HepG2 (cell line): ENCODE measurements at regions not wholly inside any gene's neighbourhood (a gene's known extent, or its start where the extent isn't known, plus 50 kb on each side); places are given as distances from the start of the nearest gene placed in this dataset.

ENCODE experiments used
- ATAC-seq: fragments of 200-7000 bp; cut with Tn5 transposase; 3 replicates; pipeline ENCODE4 v1.9.1; 2020; ENCODE audit warnings: mild to moderate bottlenecking, moderate library complexity
- BruUV-seq: library from RNA; stranded (reverse); fragments of 400-500 nt; replicated peaks from 2 replicates; lab custom pipeline; 2021; lab: Mats Ljungman, UMichigan
- CTCF ChIA-PET: fragments of 300-600 bp; formaldehyde crosslinking; extraction: SDS; loops from one replicate; lab custom pipeline; 2021; ENCODE audit warnings: low total read pairs, inconsistent platforms, low intra/inter-chr PET ratio; lab: Yijun Ruan, JAX
- POLR2A ChIA-PET: fragments of 350-600 bp; sonication (Branson Sonifier 250); formaldehyde crosslinking; loops from one replicate; lab custom pipeline; 2020; ENCODE audit warnings: antibody characterized with exemption, inconsistent platforms; lab: Yijun Ruan, JAX
- DNase-seq: peaks from one replicate; pipeline ENCODE4 v3.0.0-alpha.2; 2015; ENCODE audit warnings: low spot score
- FAIRE-seq: peaks from 3 replicates; lab custom pipeline; 2011; peaks lifted over from hg19 to GRCh38; lab: Jason Lieb, UNC
- H2AFZ ChIP-seq: one replicate; pipeline ENCODE4 v1.6.1; 2011; ENCODE audit warnings: low read length, inconsistent platforms
- H3K27ac ChIP-seq: fragments of 300-600 bp; 3 replicates; pipeline ENCODE4 v1.8.0; 2011; ENCODE audit warnings: mixed run types, mild to moderate bottlenecking, mixed read lengths, low read length, inconsistent platforms; ENCODE audit not compliant: insufficient read depth; ENCODE audit errors: extremely low read length
- H3K27me3 ChIP-seq, 2 experiments: fragments of 200-600 bp in 1 of 2; 2 replicates in 1 of 2; 3 replicates in 1 of 2; pipeline versions ENCODE4 v1.6.0 to v1.8.0; 2011; ENCODE audit warnings: low read length in 2 of 2, mild to moderate bottlenecking in 2 of 2, moderate library complexity in 2 of 2, inconsistent platforms in 1 of 2; ENCODE audit not compliant: insufficient read depth in 2 of 2, control insufficient read depth in 1 of 2
- H3K36me3 ChIP-seq, 2 experiments: fragments of 200-600 bp in 1 of 2; replicated peaks in 1 of 2; 2 replicates in 1 of 2; 3 replicates in 1 of 2; pipeline versions ENCODE4 v1.5.1 to v1.8.0; 2011; ENCODE audit warnings: low read length in 2 of 2, inconsistent platforms in 1 of 2; ENCODE audit not compliant: insufficient read depth in 2 of 2, control insufficient read depth in 1 of 2
- H3K4me1 ChIP-seq: 2 replicates; pipeline ENCODE4 v1.5.1; 2012; ENCODE audit warnings: low read length, inconsistent platforms; ENCODE audit not compliant: insufficient read depth
- H3K4me2 ChIP-seq: 2 replicates; pipeline ENCODE4 v1.6.0; 2011; ENCODE audit warnings: low read depth, low read length, inconsistent platforms
- H3K4me3 ChIP-seq, 3 experiments: fragments of 200-600 bp in 1 of 3; sonication (generic), shearing (Covaris generic) in 1 of 3; replicated peaks in 1 of 3; 2 replicates each; pipeline ENCODE4 v1.5.1; 2011 to 2016; ENCODE audit warnings: low read length in 3 of 3, inconsistent platforms in 2 of 3, low read depth in 2 of 3, mild to moderate bottlenecking in 2 of 3, control low read depth in 1 of 3, mixed read lengths in 1 of 3; ENCODE audit not compliant: insufficient read depth in 1 of 3
- H3K79me2 ChIP-seq: one replicate; pipeline ENCODE4 v1.6.1; 2011; ENCODE audit warnings: low read length, inconsistent platforms; ENCODE audit not compliant: insufficient read depth
- H3K9ac ChIP-seq: 2 replicates; pipeline ENCODE4 v1.6.0; 2011; ENCODE audit warnings: mild to moderate bottlenecking, low read depth, low read length, inconsistent platforms; ENCODE audit not compliant: insufficient read depth
- H3K9me3 ChIP-seq: 2 replicates; pipeline ENCODE4 v1.5.1; 2012; ENCODE audit warnings: mild to moderate bottlenecking, low read length
- H4K20me1 ChIP-seq: 2 replicates; pipeline ENCODE4 v1.6.0; 2011; ENCODE audit warnings: inconsistent platforms, mild to moderate bottlenecking, low read length, moderate library complexity; ENCODE audit not compliant: insufficient read depth
- FOXC1 ChIP-seq: sonication (generic); formaldehyde crosslinking; IDR thresholded peaks from 2 replicates; pipeline ENCODE4 v1.8.0; 2022; ENCODE audit warnings: mild to moderate bottlenecking, missing genetic modification reagents, borderline replicate concordance
- MAF1 ChIP-seq: sonication (generic); formaldehyde crosslinking; IDR thresholded peaks from 2 replicates; pipeline ENCODE4 v1.5.0; 2020; ENCODE audit warnings: missing genetic modification reagents, borderline replicate concordance
- TCF12 ChIP-seq, 2 experiments: fragments of 450-650 bp in 1 of 2; sonication (generic) in 1 of 2; formaldehyde crosslinking in 1 of 2; IDR thresholded peaks; 2 replicates each; pipeline versions ENCODE4 v1.6.1 to v1.8.0; 2017 to 2022; ENCODE audit warnings: antibody characterized with exemption in 1 of 2, mild to moderate bottlenecking in 1 of 2, missing genetic modification reagents in 1 of 2, moderate library complexity in 1 of 2
- ZBTB7B ChIP-seq: sonication (generic); formaldehyde crosslinking; IDR thresholded peaks from 2 replicates; pipeline ENCODE4 v1.4.0; 2020; ENCODE audit warnings: missing genetic modification reagents
- ZIK1 ChIP-seq: sonication (generic); formaldehyde crosslinking; IDR thresholded peaks from 2 replicates; pipeline ENCODE4 v1.5.0; 2020; ENCODE audit warnings: mild to moderate bottlenecking, low read depth, missing genetic modification reagents, borderline replicate concordance
- ZNF143 ChIP-seq: sonication (generic); formaldehyde crosslinking; IDR thresholded peaks from 2 replicates; pipeline ENCODE4 v1.4.0; 2020; ENCODE audit warnings: missing genetic modification reagents
- ZNF256 ChIP-seq: sonication (generic); formaldehyde crosslinking; conservative IDR thresholded peaks from 2 replicates; pipeline ENCODE4 v1.4.0; 2020; ENCODE audit warnings: missing genetic modification reagents
- ZNF615 ChIP-seq: sonication (generic); formaldehyde crosslinking; IDR thresholded peaks from 2 replicates; pipeline ENCODE4 v1.5.0; 2020; ENCODE audit warnings: mild to moderate bottlenecking, missing genetic modification reagents, borderline replicate concordance
- ZNF629 ChIP-seq: sonication (generic); formaldehyde crosslinking; conservative IDR thresholded peaks from 2 replicates; pipeline ENCODE4 v1.5.0; 2020; ENCODE audit warnings: missing genetic modification reagents
- WGBS: methylation state at CpG from one replicate; pipeline ENCODE4 v1.1.6; 2017; ENCODE audit warnings: low lambda C conversion rate; 5-methylcytosine and 5-hydroxymethylcytosine counted together
- in situ Hi-C: cut with HindIII; loops from 2 replicates; pipeline ENCODE4 v1.10.0; 2017; ENCODE audit warnings: low pct_unique_long_range_greater_than_20kb; ENCODE audit not compliant: extremely low pct_ligation_motif_present
- intact Hi-C: fragments of 100-400 bp; cut with micrococcal nuclease; formaldehyde crosslinking; loops from one replicate; pipeline ENCODE4 v1.10.0; 2022; ENCODE audit not compliant: unreplicated experiment
- TF ChIP-seq, protein P1 (sequence below): sonication (generic); formaldehyde crosslinking; IDR thresholded peaks from 2 replicates; pipeline ENCODE4 v1.9.0; 2022; ENCODE audit warnings: missing genetic modification reagents, mild to moderate bottlenecking, borderline replicate concordance
- TF ChIP-seq, protein P2 (sequence below): sonication (generic); formaldehyde crosslinking; IDR thresholded peaks from 2 replicates; pipeline ENCODE4 v1.9.0; 2021; ENCODE audit warnings: missing genetic modification reagents, borderline replicate concordance
- TF ChIP-seq, protein P3 (sequence below): sonication (generic); formaldehyde crosslinking; IDR thresholded peaks from 2 replicates; pipeline ENCODE4 v1.5.0; 2020; ENCODE audit warnings: mild to moderate bottlenecking, missing genetic modification reagents

DNA sequence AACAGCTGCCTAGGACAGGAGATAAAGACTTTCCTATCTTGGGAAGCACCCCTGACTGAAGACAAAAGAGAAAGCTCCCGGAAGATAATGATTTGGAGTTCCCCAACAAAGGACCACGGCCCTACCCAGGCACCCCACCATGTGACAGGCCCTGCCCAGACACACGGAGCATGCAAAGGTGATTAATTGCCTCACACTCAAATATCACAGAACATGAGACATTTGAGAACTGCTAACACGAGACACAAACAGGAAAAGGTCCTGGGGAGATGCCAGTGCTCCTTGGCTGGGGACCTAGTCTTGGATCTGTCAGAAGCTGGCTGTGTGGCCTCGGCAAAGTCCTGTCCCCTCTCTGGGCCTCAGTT lies 82.5 kb upstream of the PTPN1 start (continued):
- TF ChIP-seq, protein P1, sequence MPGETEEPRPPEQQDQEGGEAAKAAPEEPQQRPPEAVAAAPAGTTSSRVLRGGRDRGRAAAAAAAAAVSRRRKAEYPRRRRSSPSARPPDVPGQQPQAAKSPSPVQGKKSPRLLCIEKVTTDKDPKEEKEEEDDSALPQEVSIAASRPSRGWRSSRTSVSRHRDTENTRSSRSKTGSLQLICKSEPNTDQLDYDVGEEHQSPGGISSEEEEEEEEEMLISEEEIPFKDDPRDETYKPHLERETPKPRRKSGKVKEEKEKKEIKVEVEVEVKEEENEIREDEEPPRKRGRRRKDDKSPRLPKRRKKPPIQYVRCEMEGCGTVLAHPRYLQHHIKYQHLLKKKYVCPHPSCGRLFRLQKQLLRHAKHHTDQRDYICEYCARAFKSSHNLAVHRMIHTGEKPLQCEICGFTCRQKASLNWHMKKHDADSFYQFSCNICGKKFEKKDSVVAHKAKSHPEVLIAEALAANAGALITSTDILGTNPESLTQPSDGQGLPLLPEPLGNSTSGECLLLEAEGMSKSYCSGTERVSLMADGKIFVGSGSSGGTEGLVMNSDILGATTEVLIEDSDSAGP (CRISPR knock-in tag): no peak

DNA sequence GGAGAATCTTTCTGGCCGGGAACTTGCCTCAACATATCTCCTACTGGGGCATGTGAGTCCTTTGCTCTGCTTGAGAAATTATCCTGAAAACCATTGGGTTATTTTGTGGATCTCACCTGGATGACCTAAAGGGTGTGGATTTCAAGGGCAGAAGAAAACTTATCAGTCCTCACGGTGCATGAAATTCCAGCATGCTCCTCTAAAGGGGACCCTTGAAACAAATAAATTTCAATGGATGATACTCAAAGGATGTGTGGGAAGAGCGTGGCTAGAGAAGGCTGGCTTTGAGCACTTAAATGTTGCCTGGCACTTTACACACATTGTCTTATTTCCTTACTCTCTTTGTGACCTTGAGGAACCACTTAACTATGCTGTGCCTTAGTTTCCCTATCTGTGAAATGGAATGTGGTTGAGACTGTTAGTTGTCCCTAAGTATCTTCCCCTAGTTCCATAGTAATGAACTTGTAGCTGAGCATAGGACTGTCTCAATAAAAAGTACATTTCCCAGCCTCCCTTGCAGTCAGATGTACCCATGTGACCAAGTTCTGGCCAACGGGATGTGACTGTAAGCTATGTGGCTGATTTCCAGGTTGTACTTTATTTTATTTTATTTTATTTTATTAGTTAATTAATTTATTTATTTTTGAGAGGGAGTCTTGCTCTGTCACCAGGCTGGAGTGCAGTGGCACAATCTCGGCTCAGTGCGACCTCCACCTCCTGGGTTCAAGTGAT lies 81.9 kb upstream of the PTPN1 start:
- 75% methylated on average over 6 of the region's 6 CpGs for WGBS
- DNase-seq (no peak), FAIRE-seq (no peak), ATAC-seq (no peak)
- Histone ChIP-seq H3K36me3 (no peaks in the 10 kb centered on the region), H3K27ac (no peak overlapping the region), H2AFZ (peak overlapping the region; percentile 42), H3K79me2 (no peaks in the 10 kb centered on the region), H3K27me3 (no peaks in the 10 kb centered on the region; a peak in 1 of 5 replicates), H3K9me3 (no peaks in the 10 kb centered on the region), H3K9ac (no peak overlapping the region), H3K4me3 (no peak overlapping the region), H3K4me2 (0 out of 2 replicates have a peak overlapping the region, but pooled peaks have one; percentile 50), H4K20me1 (no peaks in the 10 kb centered on the region), H3K4me1 (peaks cover 84% of the 10 kb centered on the region)
- intact Hi-C loops: no loop called here
- CTCF ChIA-PET: no interaction called here
- BruUV-seq: no TSS peak
- TF ChIP-seq, protein P2, sequence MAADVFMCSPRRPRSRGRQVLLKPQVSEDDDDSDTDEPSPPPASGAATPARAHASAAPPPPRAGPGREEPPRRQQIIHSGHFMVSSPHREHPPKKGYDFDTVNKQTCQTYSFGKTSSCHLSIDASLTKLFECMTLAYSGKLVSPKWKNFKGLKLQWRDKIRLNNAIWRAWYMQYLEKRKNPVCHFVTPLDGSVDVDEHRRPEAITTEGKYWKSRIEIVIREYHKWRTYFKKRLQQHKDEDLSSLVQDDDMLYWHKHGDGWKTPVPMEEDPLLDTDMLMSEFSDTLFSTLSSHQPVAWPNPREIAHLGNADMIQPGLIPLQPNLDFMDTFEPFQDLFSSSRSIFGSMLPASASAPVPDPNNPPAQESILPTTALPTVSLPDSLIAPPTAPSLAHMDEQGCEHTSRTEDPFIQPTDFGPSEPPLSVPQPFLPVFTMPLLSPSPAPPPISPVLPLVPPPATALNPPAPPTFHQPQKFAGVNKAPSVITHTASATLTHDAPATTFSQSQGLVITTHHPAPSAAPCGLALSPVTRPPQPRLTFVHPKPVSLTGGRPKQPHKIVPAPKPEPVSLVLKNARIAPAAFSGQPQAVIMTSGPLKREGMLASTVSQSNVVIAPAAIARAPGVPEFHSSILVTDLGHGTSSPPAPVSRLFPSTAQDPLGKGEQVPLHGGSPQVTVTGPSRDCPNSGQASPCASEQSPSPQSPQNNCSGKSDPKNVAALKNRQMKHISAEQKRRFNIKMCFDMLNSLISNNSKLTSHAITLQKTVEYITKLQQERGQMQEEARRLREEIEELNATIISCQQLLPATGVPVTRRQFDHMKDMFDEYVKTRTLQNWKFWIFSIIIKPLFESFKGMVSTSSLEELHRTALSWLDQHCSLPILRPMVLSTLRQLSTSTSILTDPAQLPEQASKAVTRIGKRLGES (CRISPR knock-in tag): no peak
- TF ChIP-seq FOXC1 (CRISPR knock-in tag) (no peak), ZBTB7B (CRISPR knock-in tag) (no peak), MAF1 (CRISPR knock-in tag) (peak; percentile 37; the same call in 1 of the 2 replicates), ZNF629 (peak; percentile 56; the same call in 1 of the 2 replicates), ZNF615 (CRISPR knock-in tag) (peak; percentile 88; the same call in 1 of the 2 replicates), TCF12 (IDR thresholded peaks at IDR 0.05) (no peak), TCF12 (CRISPR knock-in tag; IDR thresholded peaks at IDR 0.05) (no peak), ZNF143 (CRISPR knock-in tag) (0 out of 2 replicates have a peak, but pooled peaks have one; percentile 32), ZIK1 (CRISPR knock-in tag) (no peak), ZNF256 (0 out of 2 replicates have a peak, but pooled peaks have one; percentile 36)
- TF ChIP-seq, protein P3, sequence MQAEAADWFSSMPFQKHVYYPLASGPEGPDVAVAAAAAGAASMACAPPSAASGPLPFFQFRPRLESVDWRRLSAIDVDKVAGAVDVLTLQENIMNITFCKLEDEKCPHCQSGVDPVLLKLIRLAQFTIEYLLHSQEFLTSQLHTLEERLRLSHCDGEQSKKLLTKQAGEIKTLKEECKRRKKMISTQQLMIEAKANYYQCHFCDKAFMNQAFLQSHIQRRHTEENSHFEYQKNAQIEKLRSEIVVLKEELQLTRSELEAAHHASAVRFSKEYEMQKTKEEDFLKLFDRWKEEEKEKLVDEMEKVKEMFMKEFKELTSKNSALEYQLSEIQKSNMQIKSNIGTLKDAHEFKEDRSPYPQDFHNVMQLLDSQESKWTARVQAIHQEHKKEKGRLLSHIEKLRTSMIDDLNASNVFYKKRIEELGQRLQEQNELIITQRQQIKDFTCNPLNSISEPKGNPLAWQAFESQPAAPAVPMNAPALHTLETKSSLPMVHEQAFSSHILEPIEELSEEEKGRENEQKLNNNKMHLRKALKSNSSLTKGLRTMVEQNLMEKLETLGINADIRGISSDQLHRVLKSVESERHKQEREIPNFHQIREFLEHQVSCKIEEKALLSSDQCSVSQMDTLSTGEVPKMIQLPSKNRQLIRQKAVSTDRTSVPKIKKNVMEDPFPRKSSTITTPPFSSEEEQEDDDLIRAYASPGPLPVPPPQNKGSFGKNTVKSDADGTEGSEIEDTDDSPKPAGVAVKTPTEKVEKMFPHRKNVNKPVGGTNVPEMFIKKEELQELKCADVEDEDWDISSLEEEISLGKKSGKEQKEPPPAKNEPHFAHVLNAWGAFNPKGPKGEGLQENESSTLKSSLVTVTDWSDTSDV (CRISPR knock-in tag): no peak
- POLR2A ChIA-PET: interaction anchor here (0.6 to 1.6 kb wide), 3 partner anchors 12 to 239 kb away, joined by 3 to 4 read pairs (median 3); no protein-coding TSS in a partner anchor
- in situ Hi-C loops: no loop called here
